Fibroblast of the aortic adventitia (primary cell): ENCODE measurements at regions not wholly inside any gene's neighbourhood (a gene's known extent, or its start where the extent isn't known, plus 50 kb on each side); places are given as distances from the start of the nearest gene placed in this dataset.
A peak's percentile ranks its signal among the peaks of the same experiment; 100 is the strongest.

Experiments
- DNase-seq: peaks from one replicate; pipeline ENCODE4 v3.0.0-alpha.2; 2010; ENCODE audit warnings: low read depth
- H3K4me3 ChIP-seq: 2 replicates; pipeline ENCODE4 v1.5.1; 2011; ENCODE audit warnings: low read depth, mild to moderate bottlenecking, control low read depth, low read length, moderate library complexity
- CTCF ChIP-seq: IDR thresholded peaks from 2 replicates; pipeline ENCODE4 v1.5.1; 2011; ENCODE audit warnings: mild to moderate bottlenecking, low read length, control low read depth, inconsistent platforms; ENCODE audit not compliant: insufficient read depth

DNA sequence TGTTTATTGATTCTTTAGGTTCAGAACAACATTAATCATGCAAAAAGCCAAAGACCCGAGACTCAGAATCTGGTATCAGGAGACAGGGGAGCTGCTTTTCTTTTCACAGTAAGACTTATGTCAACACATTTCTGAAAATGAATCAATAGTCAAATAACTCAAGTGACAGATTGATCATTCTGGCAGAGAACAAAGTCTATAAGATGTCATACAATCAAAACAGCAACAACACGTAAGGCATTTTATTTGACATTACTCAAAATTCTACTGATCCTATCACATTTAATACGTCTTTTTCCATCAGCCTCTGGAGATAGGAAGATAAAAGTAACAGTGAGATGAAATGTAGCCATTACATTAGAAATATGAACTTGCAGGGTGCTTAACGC is 93.4 kb upstream of the EEF1E1 start:
- DNase-seq: no peak
- no peak overlapping the region for H3K4me3 ChIP-seq
- TF ChIP-seq CTCF: no peak

GRCh38 chr6:8195040-8195713 is 92.8 kb upstream of the EEF1E1 start:
- no peak overlapping the region for H3K4me3 ChIP-seq
- DNase-seq: no peak
- no peak for TF ChIP-seq CTCF

GRCh38 chr6:8194490-8194889 is 92.1 kb upstream of the EEF1E1 start:
- TF ChIP-seq CTCF: no peak
- peak; percentile 70 for DNase-seq
- H3K4me3 ChIP-seq: no peak overlapping the region

DNA sequence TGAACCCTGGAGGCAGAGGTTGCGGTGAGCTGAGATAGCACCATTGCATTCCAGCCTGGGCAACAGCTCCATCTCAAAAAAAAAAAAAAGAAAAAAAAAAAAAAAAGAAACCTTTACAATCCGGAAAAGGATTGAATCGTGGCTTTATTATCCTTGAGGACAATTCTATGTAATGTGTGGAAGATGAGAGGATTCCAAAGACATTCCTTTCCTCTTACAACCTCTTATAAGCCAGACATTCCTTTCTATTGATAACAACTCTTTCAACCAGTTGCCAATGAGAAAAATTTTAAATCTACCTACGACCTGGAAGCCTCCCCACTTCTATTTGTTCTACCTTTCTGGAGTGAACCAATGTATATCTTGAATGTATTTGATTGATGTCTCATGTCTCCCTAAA is 91.2 kb upstream of the EEF1E1 start:
- TF ChIP-seq CTCF: no peak
- H3K4me3 ChIP-seq: no peak overlapping the region
- DNase-seq: peak; percentile 48

- no peak overlapping the region for H3K4me3 ChIP-seq
- TF ChIP-seq CTCF: no peak
- no peak for DNase-seq
These were observed 90.2 kb upstream of the EEF1E1 start for GRCh38 chr6:8192597-8192996.

- DNase-seq: no peak
- H3K4me3 ChIP-seq: no peak overlapping the region
- no peak for TF ChIP-seq CTCF
These were observed 89.7 kb upstream of the EEF1E1 start for GRCh38 chr6:8192067-8192466.

DNA sequence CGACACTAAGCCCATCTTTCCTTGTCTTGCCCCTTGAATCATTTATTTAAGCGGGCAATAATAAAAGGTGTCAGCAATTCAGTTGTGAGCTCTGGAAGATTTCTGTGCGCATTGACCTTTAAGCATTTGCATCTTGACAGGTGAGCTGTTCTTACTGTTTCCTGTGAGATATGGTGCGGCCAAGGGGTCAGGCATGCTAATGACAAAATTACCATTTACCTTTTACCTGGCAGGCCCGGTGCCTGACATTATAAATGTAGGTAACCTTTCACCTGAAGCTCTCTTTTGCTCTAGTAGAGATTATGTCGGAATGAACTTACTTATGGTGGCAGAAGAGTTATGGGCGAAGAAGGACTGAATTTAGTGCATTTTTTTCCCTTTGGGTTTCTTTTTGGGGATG is 89.3 kb upstream of the EEF1E1 start:
- no peak for DNase-seq
- no peak overlapping the region for H3K4me3 ChIP-seq
- no peak for TF ChIP-seq CTCF
